ENCODE measurements at regions not wholly inside any gene's neighbourhood (a gene's known extent, or its start where the extent isn't known, plus 50 kb on each side); places are given as distances from the start of the nearest gene placed in this dataset.

DNA sequence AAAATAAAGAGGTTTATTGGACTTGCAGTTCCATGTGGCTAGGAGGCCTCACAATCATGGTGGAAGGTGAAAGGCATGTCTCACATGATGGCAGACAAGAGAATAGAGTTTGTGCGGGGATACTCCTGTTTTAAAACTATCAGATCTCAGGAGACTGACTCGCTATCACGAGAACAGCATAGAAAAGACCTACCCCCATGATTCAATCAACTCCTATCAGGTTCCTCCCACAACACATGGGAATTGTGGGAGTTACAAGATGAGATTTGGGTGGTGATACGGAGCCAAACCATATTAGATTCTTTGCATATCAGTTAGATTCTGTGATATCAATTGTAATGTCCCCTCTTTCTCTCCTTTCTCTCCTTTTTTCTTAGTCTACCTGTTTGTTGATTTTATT, 1178.7 kb upstream of the LRRTM1 start:
- ChIA-PET CTCF (no interaction called here), POLR2A (no interaction called here)
- Mint-ChIP-seq H3K27me3 (no peaks in the 10 kb centered on the region), H3K27ac (no peak overlapping the region), H3K36me3 (no peaks in the 10 kb centered on the region), H3K4me1 (no peaks in the 10 kb centered on the region), H3K4me3 (no peak overlapping the region), H3K9me3 (peaks cover 4 to 27% (median 12%) of the 10 kb centered on the region in 3 donors)
- ATAC-seq (replicated peaks in 1 of 4) = no peak
- no peaks in the 10 kb centered on the region for H3K36me3 ChIP-seq (ENCODE audit: control insufficient read depth in 2 of 2, extremely low read depth in 1 of 2, insufficient read depth in 1 of 2, low read length in 1 of 2)
- no peak overlapping the region for H3K27ac ChIP-seq (ENCODE audit: low read length)
- H3K4me1 ChIP-seq (ENCODE audit: control insufficient read depth in 1 of 2, extremely low read depth in 1 of 2, insufficient read depth in 2 of 2, low read length in 2 of 2) = no peaks in the 10 kb centered on the region
- no peak overlapping the region for H3K4me3 ChIP-seq (ENCODE audit: control insufficient read depth in 1 of 2, extremely low read depth in 1 of 2, low read length in 1 of 2)
- no peaks in the 10 kb centered on the region for H3K27me3 ChIP-seq (replicated peaks in 1 of 2; ENCODE audit: control insufficient read depth in 2 of 2, extremely low read depth in 1 of 2, insufficient read depth in 2 of 2, low read length in 1 of 2)
- peaks cover 2% of the 10 kb centered on the region for H3K9me3 ChIP-seq
- DNase-seq = no peak
- no CpG with 5 or more reads among the region's 4 CpGs for WGBS (ENCODE audit: insufficient coverage)

DNA sequence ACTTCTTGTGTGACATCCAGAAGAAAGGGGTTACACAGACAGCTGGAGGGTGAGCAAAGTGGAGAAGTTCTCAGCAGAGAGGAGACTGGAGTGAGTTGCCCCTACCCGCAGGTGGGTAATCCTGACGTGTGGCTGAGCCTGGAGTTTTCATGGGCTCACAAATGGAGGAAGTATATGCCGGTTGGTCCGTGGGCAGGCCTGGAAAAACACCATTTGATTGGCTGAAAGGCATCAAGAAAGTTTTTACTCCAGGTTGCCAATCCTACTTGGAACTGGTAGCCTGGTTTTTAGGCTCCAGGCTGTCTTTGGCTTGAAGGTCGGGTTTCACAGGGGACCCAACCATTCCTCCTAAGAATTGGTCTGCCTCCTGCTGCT, 1177.4 kb upstream of the LRRTM1 start:
- no peak overlapping the region for H3K4me3 Mint-ChIP-seq
- POLR2A ChIA-PET = no interaction called here
- 88% methylated on average over 4 of the region's 5 CpGs for WGBS (ENCODE audit: insufficient coverage)
- CTCF ChIA-PET = no interaction called here
- Histone ChIP-seq H3K4me3 (ENCODE audit: control insufficient read depth in 1 of 2, extremely low read depth in 1 of 2, low read length in 1 of 2) (no peak overlapping the region), H3K9me3 (peaks cover 2% of the 10 kb centered on the region), H3K27ac (ENCODE audit: low read length) (no peak overlapping the region), H3K27me3 (replicated peaks in 1 of 2; ENCODE audit: control insufficient read depth in 2 of 2, extremely low read depth in 1 of 2, insufficient read depth in 2 of 2, low read length in 1 of 2) (no peaks in the 10 kb centered on the region), H3K36me3 (ENCODE audit: control insufficient read depth in 2 of 2, extremely low read depth in 1 of 2, insufficient read depth in 1 of 2, low read length in 1 of 2) (no peaks in the 10 kb centered on the region), H3K4me1 (ENCODE audit: control insufficient read depth in 1 of 2, extremely low read depth in 1 of 2, insufficient read depth in 2 of 2, low read length in 2 of 2) (no peaks in the 10 kb centered on the region)
- no peaks in the 10 kb centered on the region for H3K4me1 Mint-ChIP-seq
- H3K36me3 Mint-ChIP-seq = no peaks in the 10 kb centered on the region
- H3K27me3 Mint-ChIP-seq = no peaks in the 10 kb centered on the region
- no peak for DNase-seq
- peaks cover 7 to 26% (median 12%) of the 10 kb centered on the region in 3 donors for H3K9me3 Mint-ChIP-seq
- ATAC-seq (replicated peaks in 1 of 4) = no peak
- no peak overlapping the region for H3K27ac Mint-ChIP-seq

GRCh38 chr2:81481242-81481993, 1176.9 kb upstream of the LRRTM1 start:
- no peak for DNase-seq
- H3K9me3 Mint-ChIP-seq = peaks cover 9 to 29% (median 13%) of the 10 kb centered on the region in 3 donors
- 87% methylated on average over 35 of the region's 39 CpGs for WGBS (ENCODE audit: insufficient coverage)

DNA sequence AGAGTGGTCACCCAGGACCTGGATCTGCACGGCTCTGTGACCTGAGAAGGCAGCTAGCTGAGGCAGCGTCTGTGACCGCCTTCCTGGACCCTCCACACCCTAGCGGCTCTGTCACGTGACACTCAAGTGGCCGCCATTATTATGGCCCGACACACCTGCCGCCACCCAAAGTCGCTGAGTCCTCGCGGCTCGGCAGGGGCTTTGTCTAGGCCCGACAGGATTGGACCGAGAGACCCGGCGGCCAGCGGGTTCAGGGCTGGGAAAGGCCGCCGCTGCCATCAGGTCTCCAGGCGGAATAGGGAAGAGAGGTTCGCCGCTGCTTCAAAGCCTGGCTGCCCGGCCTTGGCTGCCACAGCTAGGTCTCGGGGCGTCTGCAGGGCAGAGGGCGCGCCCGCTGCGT, 1162.5 kb upstream of the LRRTM1 start:
- POLR2A ChIA-PET = interaction anchor here in 1 of 2 donors (0.6 kb wide), 1 partner anchor 1484 kb away, joined by 3 read pairs; no protein-coding TSS in a partner anchor
- 94% methylated on average over 29 of the region's 29 CpGs for WGBS (ENCODE audit: insufficient coverage)
- H3K36me3 ChIP-seq (ENCODE audit: control insufficient read depth in 2 of 2, extremely low read depth in 1 of 2, insufficient read depth in 1 of 2, low read length in 1 of 2) = no peaks in the 10 kb centered on the region
- Mint-ChIP-seq H3K27ac (no peak overlapping the region), H3K9me3 (peaks cover 17 to 24% (median 21%) of the 10 kb centered on the region in 3 donors), H3K4me1 (no peaks in the 10 kb centered on the region), H3K27me3 (no peaks in the 10 kb centered on the region), H3K4me3 (no peak overlapping the region), H3K36me3 (no peaks in the 10 kb centered on the region)
- no peaks in the 10 kb centered on the region for H3K27me3 ChIP-seq (replicated peaks in 1 of 2; ENCODE audit: control insufficient read depth in 2 of 2, extremely low read depth in 1 of 2, insufficient read depth in 2 of 2, low read length in 1 of 2)
- no peak for ATAC-seq (replicated peaks in 1 of 4)
- H3K4me1 ChIP-seq (ENCODE audit: control insufficient read depth in 1 of 2, extremely low read depth in 1 of 2, insufficient read depth in 2 of 2, low read length in 2 of 2) = no peaks in the 10 kb centered on the region
- CTCF ChIA-PET = no interaction called here
- H3K27ac ChIP-seq (ENCODE audit: low read length) = no peak overlapping the region
- no peak for DNase-seq
- peaks cover 2% of the 10 kb centered on the region for H3K9me3 ChIP-seq
- H3K4me3 ChIP-seq (ENCODE audit: control insufficient read depth in 1 of 2, extremely low read depth in 1 of 2, low read length in 1 of 2) = no peak overlapping the region

More at GRCh38 chr2:81481242-81481993, 1176.9 kb upstream of the LRRTM1 start:
- no peaks in the 10 kb centered on the region for H3K9me3 ChIP-seq
- H3K36me3 Mint-ChIP-seq = no peaks in the 10 kb centered on the region
- ATAC-seq (replicated peaks in 1 of 4) = no peak
- H3K4me3 Mint-ChIP-seq = no peak overlapping the region
- ChIA-PET CTCF (no interaction called here), POLR2A (no interaction called here)
- no peaks in the 10 kb centered on the region for H3K27me3 Mint-ChIP-seq
- no peak overlapping the region for H3K4me3 ChIP-seq (ENCODE audit: control insufficient read depth in 1 of 2, extremely low read depth in 1 of 2, low read length in 1 of 2)
- H3K4me1 ChIP-seq (ENCODE audit: control insufficient read depth in 1 of 2, extremely low read depth in 1 of 2, insufficient read depth in 2 of 2, low read length in 2 of 2) = no peaks in the 10 kb centered on the region
- H3K27ac Mint-ChIP-seq = no peak overlapping the region
- no peaks in the 10 kb centered on the region for H3K27me3 ChIP-seq (replicated peaks in 1 of 2; ENCODE audit: control insufficient read depth in 2 of 2, extremely low read depth in 1 of 2, insufficient read depth in 2 of 2, low read length in 1 of 2)
- H3K36me3 ChIP-seq (ENCODE audit: control insufficient read depth in 2 of 2, extremely low read depth in 1 of 2, insufficient read depth in 1 of 2, low read length in 1 of 2) = no peaks in the 10 kb centered on the region
- H3K27ac ChIP-seq (ENCODE audit: low read length) = no peak overlapping the region
- H3K4me1 Mint-ChIP-seq = no peaks in the 10 kb centered on the region

DNA sequence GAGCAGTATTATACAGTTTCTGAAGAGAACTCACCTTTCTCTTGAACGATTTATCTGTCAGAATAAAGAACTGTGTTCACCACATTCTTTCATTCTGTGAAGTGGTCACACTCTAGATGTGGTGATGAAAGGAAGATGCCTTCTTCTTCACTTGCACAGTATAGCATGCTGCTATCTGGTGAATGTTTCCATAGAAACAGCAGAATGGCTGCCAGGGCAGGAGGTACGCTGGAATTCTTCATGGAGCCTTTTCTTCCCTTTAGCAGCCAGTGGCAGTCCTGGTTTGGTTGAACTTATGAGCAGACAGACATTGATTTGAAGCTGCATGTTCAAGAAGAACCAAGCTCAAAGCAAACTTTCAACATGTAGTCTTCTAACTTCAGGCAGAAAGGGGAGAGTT, 1157.9 kb upstream of the LRRTM1 start:
- Mint-ChIP-seq H3K27me3 (no peaks in the 10 kb centered on the region), H3K27ac (no peak overlapping the region), H3K4me3 (no peak overlapping the region), H3K36me3 (no peaks in the 10 kb centered on the region), H3K4me1 (no peaks in the 10 kb centered on the region), H3K9me3 (peaks cover 24 to 31% (median 30%) of the 10 kb centered on the region in 3 donors)
- Histone ChIP-seq H3K36me3 (ENCODE audit: control insufficient read depth in 2 of 2, extremely low read depth in 1 of 2, insufficient read depth in 1 of 2, low read length in 1 of 2) (no peaks in the 10 kb centered on the region), H3K9me3 (peaks cover 7% of the 10 kb centered on the region), H3K27ac (ENCODE audit: low read length) (no peak overlapping the region), H3K27me3 (replicated peaks in 1 of 2; ENCODE audit: control insufficient read depth in 2 of 2, extremely low read depth in 1 of 2, insufficient read depth in 2 of 2, low read length in 1 of 2) (no peaks in the 10 kb centered on the region), H3K4me1 (ENCODE audit: control insufficient read depth in 1 of 2, extremely low read depth in 1 of 2, insufficient read depth in 2 of 2, low read length in 2 of 2) (no peaks in the 10 kb centered on the region), H3K4me3 (ENCODE audit: control insufficient read depth in 1 of 2, extremely low read depth in 1 of 2, low read length in 1 of 2) (no peak overlapping the region)
- ATAC-seq (replicated peaks in 1 of 4) = no peak
- DNase-seq = no peak
- ChIA-PET CTCF (no interaction called here), POLR2A (no interaction called here)
- WGBS (ENCODE audit: insufficient coverage) = 90% methylated on average over 1 of the region's 2 CpGs

GRCh38 chr2:81445176-81445575, 1140.6 kb upstream of the LRRTM1 start:
- ChIA-PET CTCF (no interaction called here), POLR2A (no interaction called here)
- no peaks in the 10 kb centered on the region for H3K9me3 ChIP-seq
- H3K36me3 Mint-ChIP-seq = no peaks in the 10 kb centered on the region
- no peaks in the 10 kb centered on the region for H3K4me1 ChIP-seq (ENCODE audit: control insufficient read depth in 1 of 2, extremely low read depth in 1 of 2, insufficient read depth in 2 of 2, low read length in 2 of 2)
- H3K4me3 ChIP-seq (ENCODE audit: control insufficient read depth in 1 of 2, extremely low read depth in 1 of 2, low read length in 1 of 2) = no peak overlapping the region
- H3K4me3 Mint-ChIP-seq = no peak overlapping the region
- no peaks in the 10 kb centered on the region for H3K36me3 ChIP-seq (ENCODE audit: control insufficient read depth in 2 of 2, extremely low read depth in 1 of 2, insufficient read depth in 1 of 2, low read length in 1 of 2)
- no peaks in the 10 kb centered on the region for H3K27me3 ChIP-seq (replicated peaks in 1 of 2; ENCODE audit: control insufficient read depth in 2 of 2, extremely low read depth in 1 of 2, insufficient read depth in 2 of 2, low read length in 1 of 2)
- H3K27ac Mint-ChIP-seq = no peak overlapping the region
- DNase-seq = no peak
- no peaks in the 10 kb centered on the region for H3K4me1 Mint-ChIP-seq
- 44% methylated on average over 1 of the region's 1 CpG for WGBS (ENCODE audit: insufficient coverage)
- H3K27ac ChIP-seq (ENCODE audit: low read length) = no peak overlapping the region
- H3K27me3 Mint-ChIP-seq = no peaks in the 10 kb centered on the region
- ATAC-seq (replicated peaks in 1 of 4) = no peak
- peaks cover 17 to 44% (median 18%) of the 10 kb centered on the region in 3 donors for H3K9me3 Mint-ChIP-seq
